ENCODE measurements at regions not wholly inside any gene's neighbourhood (a gene's known extent, or its start where the extent isn't known, plus 50 kb on each side); places are given as distances from the start of the nearest gene placed in this dataset.

GRCh38 chr3:73203101-73203500 lies 141.6 kb downstream of the EBLN2 start:
- FAIRE-seq (no peak), DNase-seq (ENCODE audit: insufficient read length, low spot score) (no peak)
- TF ChIP-seq, protein P1, sequence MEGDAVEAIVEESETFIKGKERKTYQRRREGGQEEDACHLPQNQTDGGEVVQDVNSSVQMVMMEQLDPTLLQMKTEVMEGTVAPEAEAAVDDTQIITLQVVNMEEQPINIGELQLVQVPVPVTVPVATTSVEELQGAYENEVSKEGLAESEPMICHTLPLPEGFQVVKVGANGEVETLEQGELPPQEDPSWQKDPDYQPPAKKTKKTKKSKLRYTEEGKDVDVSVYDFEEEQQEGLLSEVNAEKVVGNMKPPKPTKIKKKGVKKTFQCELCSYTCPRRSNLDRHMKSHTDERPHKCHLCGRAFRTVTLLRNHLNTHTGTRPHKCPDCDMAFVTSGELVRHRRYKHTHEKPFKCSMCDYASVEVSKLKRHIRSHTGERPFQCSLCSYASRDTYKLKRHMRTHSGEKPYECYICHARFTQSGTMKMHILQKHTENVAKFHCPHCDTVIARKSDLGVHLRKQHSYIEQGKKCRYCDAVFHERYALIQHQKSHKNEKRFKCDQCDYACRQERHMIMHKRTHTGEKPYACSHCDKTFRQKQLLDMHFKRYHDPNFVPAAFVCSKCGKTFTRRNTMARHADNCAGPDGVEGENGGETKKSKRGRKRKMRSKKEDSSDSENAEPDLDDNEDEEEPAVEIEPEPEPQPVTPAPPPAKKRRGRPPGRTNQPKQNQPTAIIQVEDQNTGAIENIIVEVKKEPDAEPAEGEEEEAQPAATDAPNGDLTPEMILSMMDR (IDR thresholded peaks at IDR 0.05; ENCODE audit: insufficient read depth, missing control alignments), result no peak

GRCh38 chr3:73203633-73204032 lies 142.2 kb downstream of the EBLN2 start:
- FAIRE-seq, result no peak
- TF ChIP-seq, protein P1 (IDR thresholded peaks at IDR 0.05; ENCODE audit: insufficient read depth, missing control alignments), result no peak
- DNase-seq (ENCODE audit: insufficient read length, low spot score), result no peak

- TF ChIP-seq, protein P1 (IDR thresholded peaks at IDR 0.05; ENCODE audit: insufficient read depth, missing control alignments), result no peak
- DNase-seq (ENCODE audit: insufficient read length, low spot score), result no peak
- no peak for FAIRE-seq
Observed at GRCh38 chr3:73204841-73205240, 143.4 kb downstream of the EBLN2 start.

DNA sequence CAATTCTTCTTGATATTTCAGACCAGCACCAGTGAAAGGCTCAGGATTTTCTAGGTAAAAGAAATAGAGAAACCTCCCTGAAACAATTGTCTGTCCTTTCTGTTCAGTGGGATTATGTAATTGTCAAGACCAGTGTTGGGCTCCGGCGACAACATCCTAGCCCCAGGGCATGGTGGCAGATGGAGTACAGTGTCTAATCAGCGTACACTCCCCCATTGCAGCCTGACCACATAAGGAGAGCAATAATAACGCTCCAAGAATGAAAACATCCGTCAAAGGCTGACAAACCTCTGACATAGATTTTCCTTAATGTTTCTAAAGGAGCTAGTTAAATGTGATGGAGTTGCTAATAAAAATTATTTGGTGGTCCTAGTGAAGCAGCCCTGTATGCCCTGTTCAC lies 144.6 kb downstream of the EBLN2 start:
- no peak for DNase-seq (ENCODE audit: insufficient read length, low spot score)
- TF ChIP-seq, protein P1 (IDR thresholded peaks at IDR 0.05; ENCODE audit: insufficient read depth, missing control alignments), result no peak
- FAIRE-seq, result no peak

GRCh38 chr3:73207946-73208440 lies 146.5 kb downstream of the EBLN2 start:
- TF ChIP-seq, protein P1 (IDR thresholded peaks at IDR 0.05; ENCODE audit: insufficient read depth, missing control alignments), result no peak
- FAIRE-seq, result no peak
- DNase-seq (ENCODE audit: insufficient read length, low spot score), result no peak

DNA sequence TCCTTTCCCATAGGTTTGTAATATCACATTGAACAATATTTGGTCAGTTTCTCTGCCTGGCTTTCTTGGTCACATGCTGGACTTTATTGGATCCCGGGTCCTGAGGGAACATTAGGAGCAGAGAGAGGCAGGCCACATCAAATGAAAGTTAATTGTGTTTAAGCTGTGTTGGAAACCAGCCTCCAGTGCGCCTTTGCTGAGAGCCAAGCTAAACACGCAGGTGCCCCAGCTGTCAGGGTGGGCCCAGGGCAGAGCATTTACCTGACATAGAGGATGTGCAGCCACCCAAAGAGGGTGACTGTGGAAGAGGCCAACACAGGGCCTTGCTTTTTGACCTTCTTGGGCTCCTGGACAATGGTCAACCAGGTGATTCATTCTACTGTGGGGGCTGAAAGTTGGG lies 149.3 kb downstream of the EBLN2 start:
- TF ChIP-seq, protein P1 (IDR thresholded peaks at IDR 0.05; ENCODE audit: insufficient read depth, missing control alignments), result no peak
- DNase-seq (ENCODE audit: insufficient read length, low spot score) (no peak), FAIRE-seq (no peak)

GRCh38 chr3:73212683-73213082 lies 151.2 kb downstream of the EBLN2 start:
- FAIRE-seq (no peak), DNase-seq (ENCODE audit: insufficient read length, low spot score) (no peak)
- TF ChIP-seq, protein P1 (IDR thresholded peaks at IDR 0.05; ENCODE audit: insufficient read depth, missing control alignments), result no peak

Measured in D721Med (cell line).